Naive thymus-derived CD4-positive, alpha-beta T cell (primary cell): ENCODE measurements at regions not wholly inside any gene's neighbourhood (a gene's known extent, or its start where the extent isn't known, plus 50 kb on each side); places are given as distances from the start of the nearest gene placed in this dataset.

Experiments
- ATAC-seq: fragments of 150-1000 bp; cut with Tn5 transposase; 2 replicates; pipeline ENCODE4 v1.10.0; 2021; ENCODE audit warnings: mild to moderate bottlenecking, moderate library complexity
- CTCF ChIA-PET: fragments of 350-600 bp; sonication (Branson Sonifier 250); formaldehyde crosslinking; loops from one replicate; lab custom pipeline; 2021; ENCODE audit warnings: antibody characterized with exemption; lab: Charles Lee
- POLR2A ChIA-PET: fragments of 350-600 bp; sonication (Branson Sonifier 250); formaldehyde crosslinking; loops from one replicate; lab custom pipeline; 2021; ENCODE audit warnings: antibody characterized with exemption, inconsistent platforms; lab: Charles Lee
- DNase-seq, 9 donors: peaks; one replicate each; pipeline versions ENCODE4 v3.0.0 to v3.0.0-alpha.2; 2020 to 2022; ENCODE audit warnings: mixed read lengths in 1 of 9
- H3K27ac ChIP-seq: one replicate; pipeline ENCODE4 v1.7.0; 2013; ENCODE audit warnings: mild to moderate bottlenecking, low read depth, low read length, moderate library complexity
- H3K27me3 ChIP-seq, 2 donors: one replicate each; pipeline ENCODE4 v1.7.0; 2013; ENCODE audit warnings: low read length in 2 of 2, mild to moderate bottlenecking in 2 of 2, moderate library complexity in 2 of 2; ENCODE audit not compliant: control insufficient read depth in 2 of 2, insufficient read depth in 2 of 2
- H3K36me3 ChIP-seq, 3 experiments: 1 replicate in 2 of 3; 2 replicates in 1 of 3; pipeline ENCODE4 v1.7.0; 2013; ENCODE audit warnings: low read length in 3 of 3, mild to moderate bottlenecking in 3 of 3, moderate library complexity in 1 of 3; ENCODE audit not compliant: insufficient read depth in 3 of 3, control insufficient read depth in 2 of 3
- H3K4me1 ChIP-seq, 2 donors: one replicate each; pipeline ENCODE4 v1.7.0; 2013; ENCODE audit warnings: low read length in 2 of 2, mild to moderate bottlenecking in 2 of 2, moderate library complexity in 1 of 2; ENCODE audit not compliant: control insufficient read depth in 2 of 2, insufficient read depth in 2 of 2
- H3K4me3 ChIP-seq: 2 replicates; pipeline ENCODE4 v1.7.0; 2013; ENCODE audit warnings: mild to moderate bottlenecking, low read length
- H3K9me3 ChIP-seq, 3 experiments: 1 replicate in 2 of 3; 2 replicates in 1 of 3; pipeline ENCODE4 v1.7.0; 2013; ENCODE audit warnings: low read length in 3 of 3; ENCODE audit not compliant: control insufficient read depth in 2 of 3
- H3K27ac Mint-ChIP-seq, 9 donors: one replicate each; pipeline ENCODE4 v1.8.0; 2020 to 2022; ENCODE audit warnings: mixed read lengths in 9 of 9, mild to moderate bottlenecking in 8 of 9, moderate library complexity in 5 of 9, inconsistent platforms in 2 of 9
- H3K27me3 Mint-ChIP-seq, 5 donors: one replicate each; pipeline ENCODE4 v1.8.0; 2021 to 2022; ENCODE audit warnings: mixed read lengths in 5 of 5, mild to moderate bottlenecking in 1 of 5
- H3K36me3 Mint-ChIP-seq, 5 donors: one replicate each; pipeline ENCODE4 v1.8.0; 2020 to 2022; ENCODE audit warnings: mixed read lengths in 5 of 5, mild to moderate bottlenecking in 3 of 5, inconsistent platforms in 1 of 5
- H3K4me1 Mint-ChIP-seq, 7 donors: one replicate each; pipeline ENCODE4 v1.8.0; 2020 to 2022; ENCODE audit warnings: mixed read lengths in 7 of 7, mild to moderate bottlenecking in 3 of 7, inconsistent platforms in 1 of 7
- H3K4me3 Mint-ChIP-seq, 10 donors: one replicate each; pipeline ENCODE4 v1.8.0; 2020 to 2022; ENCODE audit warnings: mild to moderate bottlenecking in 10 of 10, mixed read lengths in 10 of 10, moderate library complexity in 6 of 10, inconsistent platforms in 2 of 10
- H3K9me3 Mint-ChIP-seq, 11 donors: one replicate each; pipeline ENCODE4 v1.8.0; 2020 to 2022; ENCODE audit warnings: mixed read lengths in 11 of 11, mild to moderate bottlenecking in 4 of 11, inconsistent platforms in 1 of 11, moderate library complexity in 1 of 11
- intact Hi-C, 2 donors: fragments of 100-400 bp; cut with micrococcal nuclease; formaldehyde crosslinking; loops; one replicate each; pipeline ENCODE4 v1.15.1; 2023

GRCh38 chr1:11345971-11346715, 73.1 kb downstream of the UBIAD1 start:
- POLR2A ChIA-PET: no interaction called here
- intact Hi-C loops: no loop called here
- peaks cover 0 to 22% (median 8%) of the 10 kb centered on the region in 11 donors for H3K9me3 Mint-ChIP-seq

GRCh38 chr1:11350265-11350664, 77.3 kb downstream of the UBIAD1 start:
- peaks cover 0 to 18% (median 5%) of the 10 kb centered on the region in 5 donors for H3K27me3 Mint-ChIP-seq
- H3K9me3 Mint-ChIP-seq: peaks cover 0 to 25% (median 10%) of the 10 kb centered on the region in 11 donors
- no peak for DNase-seq
- Histone ChIP-seq H3K36me3 (no peaks in the 10 kb centered on the region), H3K9me3 (peaks cover 0 to 3% (median 0%) of the 10 kb centered on the region in 3 experiments), H3K27ac (no peak overlapping the region), H3K4me1 (peaks cover 0 to 5% of the 10 kb centered on the region in 2 donors), H3K4me3 (no peak overlapping the region), H3K27me3 (no peaks in the 10 kb centered on the region)
- no peak for ATAC-seq
- H3K27ac Mint-ChIP-seq: no peak overlapping the region
- intact Hi-C loops: no loop called here
- POLR2A ChIA-PET: interaction anchor here (0.6 kb wide), 1 partner anchor 36 kb away, joined by 5 read pairs; no protein-coding TSS in a partner anchor
- H3K4me1 Mint-ChIP-seq: peaks cover 0 to 39% (median 13%) of the 10 kb centered on the region in 7 donors
- CTCF ChIA-PET: no interaction called here
- peaks cover 3 to 7% (median 4%) of the 10 kb centered on the region in 5 donors for H3K36me3 Mint-ChIP-seq
- H3K4me3 Mint-ChIP-seq: peak overlapping the region in 1 of 10 donors; percentile 49

More at GRCh38 chr1:11345971-11346715, 73.1 kb downstream of the UBIAD1 start:
- Mint-ChIP-seq H3K4me3 (no peak overlapping the region), H3K27me3 (peaks cover 0 to 18% (median 9%) of the 10 kb centered on the region in 5 donors), H3K36me3 (peaks cover 1 to 7% (median 2%) of the 10 kb centered on the region in 5 donors), H3K4me1 (peaks cover 0 to 12% (median 0%) of the 10 kb centered on the region in 7 donors), H3K27ac (no peak overlapping the region)
- Histone ChIP-seq H3K9me3 (peaks cover 0 to 3% (median 0%) of the 10 kb centered on the region in 3 experiments), H3K27ac (no peak overlapping the region), H3K27me3 (no peaks in the 10 kb centered on the region), H3K4me3 (no peak overlapping the region), H3K36me3 (no peaks in the 10 kb centered on the region), H3K4me1 (no peaks in the 10 kb centered on the region)
- no peak for DNase-seq
- no peak for ATAC-seq
- CTCF ChIA-PET: no interaction called here

- POLR2A ChIA-PET: no interaction called here
- H3K27me3 Mint-ChIP-seq: peaks cover 4 to 27% (median 14%) of the 10 kb centered on the region in 5 donors
- intact Hi-C loops: no loop called here
- no peak overlapping the region for H3K4me3 Mint-ChIP-seq
- CTCF ChIA-PET: no interaction called here
- Histone ChIP-seq H3K9me3 (peaks cover 0 to 3% (median 0%) of the 10 kb centered on the region in 3 experiments), H3K36me3 (no peaks in the 10 kb centered on the region), H3K27me3 (no peaks in the 10 kb centered on the region), H3K4me3 (no peak overlapping the region), H3K4me1 (peaks cover 0 to 5% of the 10 kb centered on the region in 2 donors), H3K27ac (no peak overlapping the region)
- H3K36me3 Mint-ChIP-seq: peaks cover 3 to 7% (median 4%) of the 10 kb centered on the region in 5 donors
- peaks cover 0 to 25% (median 10%) of the 10 kb centered on the region in 11 donors for H3K9me3 Mint-ChIP-seq
- no peak overlapping the region for H3K27ac Mint-ChIP-seq
- H3K4me1 Mint-ChIP-seq: peaks cover 0 to 39% (median 16%) of the 10 kb centered on the region in 7 donors
- ATAC-seq (no peak), DNase-seq (no peak)
Measured at GRCh38 chr1:11352058-11352715, 79.2 kb downstream of the UBIAD1 start.

DNA sequence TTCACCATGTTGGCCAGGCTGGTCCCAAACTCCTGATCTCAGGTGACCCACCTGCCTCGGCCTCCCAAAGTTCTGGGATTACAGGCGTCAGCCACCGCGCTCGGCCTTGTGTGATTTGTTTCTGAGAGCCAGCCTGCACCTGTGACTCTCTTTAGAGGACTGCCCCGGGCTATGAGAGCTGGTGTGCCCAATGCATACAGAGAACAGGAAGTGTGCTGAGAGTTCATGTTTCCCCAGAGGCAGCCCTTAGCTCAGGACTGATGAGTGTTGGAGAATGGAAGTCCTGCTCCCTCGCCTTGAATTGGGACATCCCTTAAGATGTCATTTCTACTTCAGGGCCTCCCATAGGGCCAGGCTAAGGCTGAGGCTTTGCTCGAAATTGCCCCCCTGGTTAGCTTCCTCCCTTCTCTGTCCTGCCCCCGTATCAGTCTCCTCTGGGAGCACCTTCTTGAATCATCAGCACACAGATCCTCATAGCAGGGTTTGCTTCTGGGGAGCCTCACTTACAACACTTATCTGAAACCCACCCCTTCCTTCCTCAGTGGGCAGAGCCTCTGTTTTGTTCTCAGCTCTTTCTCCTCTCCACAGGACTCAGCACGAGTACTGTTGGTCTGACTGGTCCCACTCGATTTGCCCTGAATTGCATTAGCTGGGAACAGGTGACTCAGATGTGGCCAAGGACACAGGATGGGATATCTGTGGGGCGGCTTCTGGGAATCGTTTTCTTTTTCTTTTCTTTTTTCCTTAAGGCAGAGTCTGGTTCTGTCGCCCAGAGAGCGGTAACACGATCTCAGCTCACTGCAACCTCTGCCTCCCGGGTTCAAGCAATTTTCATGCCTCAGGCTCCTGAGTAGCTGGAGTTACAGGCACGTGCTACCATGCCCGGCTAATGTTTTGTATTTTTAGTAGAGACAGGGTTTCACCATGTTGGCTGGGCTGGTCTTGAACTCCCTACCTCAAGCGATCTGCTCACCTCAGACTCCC, 80.1 kb downstream of the UBIAD1 start:
- Mint-ChIP-seq H3K27ac (peak overlapping the region in 5 of 9 donors; percentile 27 to 59 (median 37)), H3K4me1 (peaks cover 0 to 39% (median 16%) of the 10 kb centered on the region in 7 donors), H3K36me3 (peaks cover 3 to 7% (median 4%) of the 10 kb centered on the region in 5 donors), H3K4me3 (peak overlapping the region in 5 of 10 donors; percentile 3 to 54 (median 30)), H3K9me3 (peaks cover 0 to 25% (median 10%) of the 10 kb centered on the region in 11 donors), H3K27me3 (peaks cover 6 to 31% (median 16%) of the 10 kb centered on the region in 5 donors)
- Histone ChIP-seq H3K27me3 (no peaks in the 10 kb centered on the region), H3K27ac (no peak overlapping the region), H3K4me1 (peaks cover 0 to 5% of the 10 kb centered on the region in 2 donors), H3K4me3 (no peak overlapping the region), H3K36me3 (no peaks in the 10 kb centered on the region), H3K9me3 (peaks cover 0 to 3% (median 0%) of the 10 kb centered on the region in 3 experiments)
- CTCF ChIA-PET: no interaction called here
- POLR2A ChIA-PET: no interaction called here
- DNase-seq (peak in 1 of 9 donors; percentile 16), ATAC-seq (no peak)
- intact Hi-C loops: no loop called here

DNA sequence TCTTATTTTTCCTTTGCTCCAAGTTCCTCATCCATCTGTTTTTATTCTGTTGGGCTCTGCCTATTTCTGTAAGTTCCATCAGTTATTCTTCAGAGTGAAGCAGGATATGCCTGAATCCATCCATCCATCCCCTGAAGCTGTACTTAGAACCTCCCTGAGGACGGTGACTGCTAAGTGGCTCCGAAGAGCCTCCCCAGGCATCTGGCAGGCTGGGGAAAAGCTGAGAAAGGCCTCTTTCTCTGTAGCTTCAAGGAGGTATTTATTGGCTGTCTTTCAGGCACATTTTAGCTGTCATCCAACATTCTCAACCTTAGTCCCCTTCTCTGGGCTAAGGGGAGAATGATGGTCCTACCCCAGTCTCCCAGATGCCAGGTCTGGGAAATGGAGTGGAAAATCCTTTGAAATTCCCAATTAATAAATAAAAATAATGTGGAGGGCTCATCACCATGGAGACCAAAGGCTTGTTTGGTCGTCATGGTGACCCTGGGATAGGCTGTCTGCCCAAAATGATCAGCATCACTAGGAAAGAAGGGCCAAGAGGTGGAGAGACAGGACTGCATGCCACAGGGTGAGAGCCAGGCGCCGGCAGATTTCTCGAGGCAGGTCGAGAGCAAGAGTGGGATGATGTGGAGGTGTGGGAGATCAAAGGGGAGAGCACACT, 82.0 kb downstream of the UBIAD1 start:
- Mint-ChIP-seq H3K36me3 (peaks cover 0 to 5% (median 3%) of the 10 kb centered on the region in 5 donors), H3K9me3 (peaks cover 0 to 14% (median 5%) of the 10 kb centered on the region in 11 donors), H3K4me1 (peaks cover 0 to 36% (median 16%) of the 10 kb centered on the region in 7 donors), H3K27ac (no peak overlapping the region), H3K27me3 (peaks cover 6 to 24% (median 17%) of the 10 kb centered on the region in 5 donors), H3K4me3 (no peak overlapping the region)
- H3K27ac ChIP-seq: no peak overlapping the region
- ATAC-seq (no peak), DNase-seq (no peak)
- no peaks in the 10 kb centered on the region for H3K27me3 ChIP-seq
- no peak overlapping the region for H3K4me3 ChIP-seq
- CTCF ChIA-PET: no interaction called here
- peaks cover 0 to 5% of the 10 kb centered on the region in 2 donors for H3K4me1 ChIP-seq
- POLR2A ChIA-PET: no interaction called here
- intact Hi-C loops: no loop called here
- H3K9me3 ChIP-seq: peaks cover 0 to under 1% (median 0%) of the 10 kb centered on the region in 3 experiments
- H3K36me3 ChIP-seq: no peaks in the 10 kb centered on the region
